ENCODE measurements at regions not wholly inside any gene's neighbourhood (a gene's known extent, or its start where the extent isn't known, plus 50 kb on each side); places are given as distances from the start of the nearest gene placed in this dataset.
"Not testable (repeated sequence)": the region's sequence is repeated elsewhere in the genome, so short reads cannot be mapped to it uniquely, and the experiment has no call there.

GRCh38 chr6:122872311-122872710 is 83.3 kb downstream of the SMPDL3A start:
- ChIA-PET CTCF (interaction anchor here (1.7 to 3.9 kb wide), 3 partner anchors 34 to 446 kb away, joined by 4 to 48 read pairs (median 6); no protein-coding TSS in a partner anchor), POLR2A (no interaction called here)
- H3K4me3 ChIP-seq (ENCODE audit: low read depth, low read length): no peak overlapping the region
- H3K27ac ChIP-seq (ENCODE audit: low read depth, low read length): no peak overlapping the region
- DNase-seq (ENCODE audit: low read depth, low spot score): no peak
- TF ChIP-seq CTCF (IDR thresholded peaks at IDR 0.05; ENCODE audit: low read depth, low read length): no peak
- no peaks in the 10 kb centered on the region for H3K27me3 ChIP-seq (ENCODE audit: control insufficient read depth, insufficient read depth, low read length)
- no peaks in the 10 kb centered on the region for H3K9me3 ChIP-seq (ENCODE audit: control insufficient read depth, insufficient read depth, low read length)

GRCh38 chr6:122877302-122877701 is 88.2 kb downstream of the SMPDL3A start:
- POLR2A ChIA-PET: no interaction called here
- TF ChIP-seq CTCF (IDR thresholded peaks at IDR 0.05; ENCODE audit: low read depth, low read length): no peak
- CTCF ChIA-PET: no interaction called here

GRCh38 chr6:122878796-122879195 is 89.7 kb downstream of the SMPDL3A start:
- Histone ChIP-seq H3K9me3 (ENCODE audit: control insufficient read depth, insufficient read depth, low read length) (no peaks in the 10 kb centered on the region), H3K4me3 (ENCODE audit: low read depth, low read length) (no peak overlapping the region), H3K27ac (ENCODE audit: low read depth, low read length) (no peak overlapping the region), H3K27me3 (ENCODE audit: control insufficient read depth, insufficient read depth, low read length) (no peaks in the 10 kb centered on the region)
- no peak for TF ChIP-seq CTCF (IDR thresholded peaks at IDR 0.05; ENCODE audit: low read depth, low read length)
- ChIA-PET POLR2A (no interaction called here), CTCF (no interaction called here)
- no peak for DNase-seq (ENCODE audit: low read depth, low spot score)

More at GRCh38 chr6:122877302-122877701, 88.2 kb downstream of the SMPDL3A start:
- no peak for DNase-seq (ENCODE audit: low read depth, low spot score)
- Histone ChIP-seq H3K27me3 (ENCODE audit: control insufficient read depth, insufficient read depth, low read length) (no peaks in the 10 kb centered on the region), H3K4me3 (ENCODE audit: low read depth, low read length) (no peak overlapping the region), H3K9me3 (ENCODE audit: control insufficient read depth, insufficient read depth, low read length) (no peaks in the 10 kb centered on the region), H3K27ac (ENCODE audit: low read depth, low read length) (no peak overlapping the region)

- H3K27me3 ChIP-seq (ENCODE audit: control insufficient read depth, insufficient read depth, low read length): no peaks in the 10 kb centered on the region
- DNase-seq (ENCODE audit: low read depth, low spot score): no peak
- POLR2A ChIA-PET: no interaction called here
- H3K4me3 ChIP-seq (ENCODE audit: low read depth, low read length): no peak overlapping the region
- TF ChIP-seq CTCF (IDR thresholded peaks at IDR 0.05; ENCODE audit: low read depth, low read length): no peak
- CTCF ChIA-PET: no interaction called here
- no peak overlapping the region for H3K27ac ChIP-seq (ENCODE audit: low read depth, low read length)
- no peaks in the 10 kb centered on the region for H3K9me3 ChIP-seq (ENCODE audit: control insufficient read depth, insufficient read depth, low read length)
These were observed 97.4 kb downstream of the SMPDL3A start for GRCh38 chr6:122886481-122886880.

- no peak for TF ChIP-seq CTCF (IDR thresholded peaks at IDR 0.05; ENCODE audit: low read depth, low read length)
These were observed 98.9 kb downstream of the SMPDL3A start for GRCh38 chr6:122887941-122888340.

GRCh38 chr6:122888680-122889079 is 99.6 kb downstream of the SMPDL3A start:
- H3K27me3 ChIP-seq (ENCODE audit: control insufficient read depth, insufficient read depth, low read length); H3K27ac ChIP-seq (ENCODE audit: low read depth, low read length); H3K4me3 ChIP-seq (ENCODE audit: low read depth, low read length); H3K9me3 ChIP-seq (ENCODE audit: control insufficient read depth, insufficient read depth, low read length); POLR2A ChIA-PET; DNase-seq (ENCODE audit: low read depth, low spot score): not testable (repeated sequence)
- CTCF ChIA-PET: interaction anchor here (0.6 kb wide), 1 partner anchor 19 kb away, joined by 3 read pairs; no protein-coding TSS in a partner anchor

More at GRCh38 chr6:122887941-122888340, 98.9 kb downstream of the SMPDL3A start:
- no peak overlapping the region for H3K27ac ChIP-seq (ENCODE audit: low read depth, low read length)
- ChIA-PET POLR2A (no interaction called here), CTCF (interaction anchor here (0.6 kb wide), 1 partner anchor 18 kb away, joined by 3 read pairs; no protein-coding TSS in a partner anchor)
- H3K27me3 ChIP-seq (ENCODE audit: control insufficient read depth, insufficient read depth, low read length): no peaks in the 10 kb centered on the region
- no peak overlapping the region for H3K4me3 ChIP-seq (ENCODE audit: low read depth, low read length)
- DNase-seq (ENCODE audit: low read depth, low spot score): no peak
- no peaks in the 10 kb centered on the region for H3K9me3 ChIP-seq (ENCODE audit: control insufficient read depth, insufficient read depth, low read length)
